GM12878 (cell line): ENCODE measurements at regions not wholly inside any gene's neighbourhood (a gene's known extent, or its start where the extent isn't known, plus 50 kb on each side); places are given as distances from the start of the nearest gene placed in this dataset.

ENCODE experiments used
- ATAC-seq: fragments of 200-7000 bp; cut with Tn5 transposase; 3 replicates; pipeline ENCODE4 v1.9.1; 2020; ENCODE audit warnings: mild to moderate bottlenecking, moderate library complexity
- BruUV-seq: library from RNA; stranded (reverse); fragments of 400-500 nt; replicated peaks from 2 replicates; lab custom pipeline; 2021; lab: Mats Ljungman, UMichigan
- CTCF ChIA-PET: fragments of 300-600 bp; sonication (Branson Sonifier 250); formaldehyde crosslinking; extraction: SDS; loops from one replicate; lab custom pipeline; 2021; ENCODE audit warnings: inconsistent platforms; lab: Yijun Ruan, JAX
- POLR2A ChIA-PET: fragments of 350-600 bp; formaldehyde crosslinking; extraction: SDS; loops from one replicate; lab custom pipeline; 2021; ENCODE audit warnings: inconsistent platforms; lab: Charles Lee
- RAD21 ChIA-PET: fragments of 300-600 bp; sonication (Branson Sonifier 250); formaldehyde crosslinking; loops from one replicate; lab custom pipeline; 2023; ENCODE audit warnings: antibody characterized with exemption; ENCODE audit not compliant: unreplicated experiment; lab: Charles Lee
- SMC1A ChIA-PET: fragments of 300-600 bp; sonication (Branson Sonifier 250); formaldehyde crosslinking; loops from one replicate; lab custom pipeline; 2023; ENCODE audit not compliant: unreplicated experiment, uncharacterized antibody; lab: Charles Lee
- DNase-seq: peaks from one replicate; pipeline ENCODE4 v3.0.0-alpha.2; 2011; ENCODE audit warnings: low read depth, low spot score
- FAIRE-seq: peaks from 3 replicates; lab custom pipeline; 2011; peaks lifted over from hg19 to GRCh38; lab: Jason Lieb, UNC
- H2AFZ ChIP-seq: 2 replicates; pipeline ENCODE4 v1.6.0; 2011; ENCODE audit warnings: low read depth, low read length, control low read depth; ENCODE audit not compliant: control insufficient read depth
- H3K27ac ChIP-seq: 2 replicates; pipeline ENCODE4 v1.5.1; 2011; ENCODE audit warnings: control low read depth; ENCODE audit not compliant: control insufficient read depth, insufficient read depth
- H3K27me3 ChIP-seq, 2 experiments: replicated peaks in 1 of 2; 2 replicates each; pipeline versions ENCODE4 v1.6.0 to v1.6.1; 2011; ENCODE audit warnings: low read length in 1 of 2; ENCODE audit not compliant: control insufficient read depth in 2 of 2, insufficient read depth in 2 of 2
- H3K36me3 ChIP-seq, 2 experiments: 2 replicates each; pipeline ENCODE4 v1.5.1; 2011; ENCODE audit warnings: low read length in 1 of 2; ENCODE audit not compliant: control insufficient read depth in 2 of 2, insufficient read depth in 2 of 2
- H3K4me1 ChIP-seq: 2 replicates; pipeline ENCODE4 v1.6.1; 2011; ENCODE audit warnings: mild to moderate bottlenecking, low read length, moderate library complexity, mixed read lengths; ENCODE audit not compliant: control insufficient read depth, insufficient read depth
- H3K4me2 ChIP-seq: 2 replicates; pipeline ENCODE4 v1.6.0; 2011; ENCODE audit warnings: control low read depth; ENCODE audit not compliant: control insufficient read depth, insufficient read depth
- H3K4me3 ChIP-seq: fragments of 200-600 bp; sonication (generic); 2 replicates; pipeline ENCODE4 v1.5.1; 2016
- H3K79me2 ChIP-seq: 2 replicates; pipeline ENCODE4 v1.6.0; 2011; ENCODE audit warnings: low read length; ENCODE audit not compliant: control insufficient read depth, insufficient read depth
- H3K9ac ChIP-seq: 2 replicates; pipeline ENCODE4 v1.8.0; 2011; ENCODE audit warnings: low read length, control low read depth, mixed read lengths; ENCODE audit not compliant: control insufficient read depth, insufficient read depth
- H3K9me3 ChIP-seq: replicated peaks from 3 replicates; pipeline ENCODE4 v1.5.1; 2011; ENCODE audit warnings: mild to moderate bottlenecking, low read length; ENCODE audit not compliant: control insufficient read depth, insufficient read depth
- H4K20me1 ChIP-seq: 2 replicates; pipeline ENCODE4 v1.6.0; 2011; ENCODE audit not compliant: control insufficient read depth, insufficient read depth
- BMI1 ChIP-seq: fragments of 450-650 bp; IDR thresholded peaks from 2 replicates; pipeline ENCODE4 v1.6.1; 2016; ENCODE audit warnings: mild to moderate bottlenecking, moderate library complexity, borderline replicate concordance
- CHD4 ChIP-seq: fragments of 200-600 bp; sonication (generic); IDR thresholded peaks from 2 replicates; pipeline ENCODE4 v1.6.1; 2016; ENCODE audit warnings: mild to moderate bottlenecking
- E4F1 ChIP-seq: fragments of 450-650 bp; IDR thresholded peaks from 2 replicates; pipeline ENCODE4 v1.6.1; 2018; ENCODE audit warnings: borderline replicate concordance, mild to moderate bottlenecking; ENCODE audit not compliant: partially characterized antibody
- FOXK2 ChIP-seq: fragments of 450-650 bp; IDR thresholded peaks from 2 replicates; pipeline ENCODE4 v1.6.1; 2017; ENCODE audit warnings: mild to moderate bottlenecking, moderate library complexity
- HDAC2 ChIP-seq: fragments of 200-600 bp; sonication (generic); IDR thresholded peaks from 2 replicates; pipeline ENCODE4 v1.6.1; 2017
- KAT2A ChIP-seq: conservative IDR thresholded peaks from 2 replicates; pipeline ENCODE4 v1.6.1; 2011; ENCODE audit warnings: low read depth, low read length; ENCODE audit not compliant: control insufficient read depth
- PML ChIP-seq: IDR thresholded peaks from 2 replicates; pipeline ENCODE4 v1.6.1; 2012; ENCODE audit warnings: low read length, inconsistent platforms
- RUNX3 ChIP-seq: IDR thresholded peaks from 2 replicates; pipeline ENCODE4 v1.6.1; 2012; ENCODE audit warnings: low read length, inconsistent platforms
- SMARCA5 ChIP-seq: fragments of 450-650 bp; IDR thresholded peaks from 2 replicates; pipeline ENCODE4 v1.6.1; 2017; ENCODE audit warnings: mild to moderate bottlenecking
- SUPT20H ChIP-seq: IDR thresholded peaks from 2 replicates; pipeline ENCODE4 v1.6.1; 2011; ENCODE audit warnings: low read depth, mild to moderate bottlenecking, low read length, moderate library complexity, borderline replicate concordance; ENCODE audit not compliant: control insufficient read depth
- WRNIP1 ChIP-seq: IDR thresholded peaks from 2 replicates; pipeline ENCODE4 v1.6.1; 2011; ENCODE audit warnings: low read depth, low read length, improper control_type of control experiment, borderline replicate concordance
- ZBED1 ChIP-seq: IDR thresholded peaks from 2 replicates; pipeline ENCODE4 v1.6.1; 2016; ENCODE audit warnings: borderline replicate concordance
- ZNF217 ChIP-seq: fragments of 450-650 bp; IDR thresholded peaks from 2 replicates; pipeline ENCODE4 v1.6.1; 2017; ENCODE audit warnings: antibody characterized with exemption, mild to moderate bottlenecking
- WGBS: methylation state at CpG from one replicate; pipeline ENCODE4 v1.1.6; 2016; ENCODE audit warnings: low lambda C conversion rate; ENCODE audit not compliant: insufficient replicate concordance, insufficient coverage; ENCODE audit errors: missing lambda C conversion rate; 5-methylcytosine and 5-hydroxymethylcytosine counted together
- in situ Hi-C: fragments of 300-500 bp; cut with MboI; formaldehyde crosslinking; loops from 9 replicates; pipeline ENCODE4 v1.14.3; 2018; ENCODE audit warnings: mixed read lengths
- intact Hi-C: fragments of 100-400 bp; cut with micrococcal nuclease; formaldehyde crosslinking; loops from one replicate; pipeline ENCODE4 v1.14.2; 2022; ENCODE audit not compliant: unreplicated experiment

GRCh38 chr10:1886039-1886438 is 148.7 kb upstream of the ADARB2 start:
- Histone ChIP-seq H2AFZ (no peak overlapping the region), H4K20me1 (no peaks in the 10 kb centered on the region), H3K9me3 (no peaks in the 10 kb centered on the region), H3K9ac (no peak overlapping the region), H3K27me3 (no peaks in the 10 kb centered on the region; a peak in 1 of 4 replicates), H3K27ac (no peak overlapping the region), H3K79me2 (no peaks in the 10 kb centered on the region), H3K4me3 (no peak overlapping the region), H3K4me2 (no peak overlapping the region), H3K4me1 (no peaks in the 10 kb centered on the region), H3K36me3 (no peaks in the 10 kb centered on the region)
- intact Hi-C loops: no loop called here
- RAD21 ChIA-PET: no interaction called here
- 3% methylated on average over 1 of the region's 1 CpG for WGBS
- POLR2A ChIA-PET: no interaction called here
- FAIRE-seq (no peak), DNase-seq (no peak), ATAC-seq (no peak)
- BruUV-seq: no TSS peak
- in situ Hi-C loops: no loop called here
- SMC1A ChIA-PET: interaction anchor here (0.9 to 1.0 kb wide), 2 partner anchors 12 to 169 kb away, joined by 3 to 5 read pairs; no protein-coding TSS in a partner anchor
- TF ChIP-seq BMI1: no peak
- TF ChIP-seq ZNF217: no peak
- TF ChIP-seq E4F1: no peak
- no peak for TF ChIP-seq HDAC2
- no peak for TF ChIP-seq CHD4
- no peak for TF ChIP-seq PML
- TF ChIP-seq ZBED1: no peak
- TF ChIP-seq KAT2A: no peak
- TF ChIP-seq WRNIP1: no peak
- TF ChIP-seq SUPT20H: no peak
- no peak for TF ChIP-seq SMARCA5
- TF ChIP-seq RUNX3: no peak
- TF ChIP-seq FOXK2: no peak
- CTCF ChIA-PET: no interaction called here
